ENCODE measurements at regions not wholly inside any gene's neighbourhood (a gene's known extent, or its start where the extent isn't known, plus 50 kb on each side); places are given as distances from the start of the nearest gene placed in this dataset.

DNA sequence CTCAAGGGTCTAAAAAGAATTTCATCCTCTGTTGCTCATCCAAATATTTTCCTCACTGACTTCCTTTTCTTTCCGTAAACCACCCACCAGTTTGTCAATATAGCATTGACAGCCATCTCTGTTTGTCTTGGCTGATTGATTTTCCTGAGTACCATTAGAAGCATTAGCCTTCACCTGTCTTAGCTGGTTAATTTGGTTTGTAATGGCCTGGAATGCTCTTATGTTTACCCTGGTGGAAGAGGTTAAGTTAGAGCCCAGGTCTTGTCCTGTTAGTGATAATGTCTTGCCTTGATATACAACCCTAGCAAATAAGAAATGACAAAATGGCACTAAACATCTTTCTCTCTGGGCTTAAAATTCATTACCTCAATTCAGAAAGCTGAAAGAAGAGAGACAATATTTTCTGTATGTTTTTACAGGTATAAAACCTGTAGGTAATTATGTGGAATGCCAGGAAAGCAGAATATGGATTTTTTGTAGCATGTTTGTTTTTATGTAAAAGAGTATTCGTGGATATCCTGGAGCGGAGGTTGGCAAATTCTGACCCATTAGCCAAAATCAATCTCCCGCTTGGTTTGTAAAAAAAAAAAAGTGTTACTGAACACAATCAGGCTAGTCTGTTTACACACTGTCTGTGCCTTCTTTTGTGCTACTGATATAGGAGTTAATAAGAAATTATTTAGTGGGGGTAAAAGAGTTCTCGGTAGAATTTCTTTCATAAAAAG lies 224.4 kb upstream of the DAAM1 start:
- 90% methylated on average over 5 of the region's 5 CpGs for WGBS
- H3K27ac ChIP-seq (replicated peaks in 1 of 4) = no peak overlapping the region
- no peak overlapping the region for H3K4me3 ChIP-seq
- no peak for DNase-seq (ENCODE audit: extremely low spot score)
- intact Hi-C loops (cut with DNase I) = no loop called here
- H3K9me3 ChIP-seq = no peaks in the 10 kb centered on the region
- H3K4me1 ChIP-seq = no peaks in the 10 kb centered on the region
- TF ChIP-seq EP300 (IDR thresholded peaks at IDR 0.05) (no peak), POLR2AphosphoS5 (IDR thresholded peaks at IDR 0.05) (no peak), POLR2A (IDR thresholded peaks at IDR 0.05; ENCODE audit: low read depth) (no peak)
- TF ChIP-seq, protein P1, sequence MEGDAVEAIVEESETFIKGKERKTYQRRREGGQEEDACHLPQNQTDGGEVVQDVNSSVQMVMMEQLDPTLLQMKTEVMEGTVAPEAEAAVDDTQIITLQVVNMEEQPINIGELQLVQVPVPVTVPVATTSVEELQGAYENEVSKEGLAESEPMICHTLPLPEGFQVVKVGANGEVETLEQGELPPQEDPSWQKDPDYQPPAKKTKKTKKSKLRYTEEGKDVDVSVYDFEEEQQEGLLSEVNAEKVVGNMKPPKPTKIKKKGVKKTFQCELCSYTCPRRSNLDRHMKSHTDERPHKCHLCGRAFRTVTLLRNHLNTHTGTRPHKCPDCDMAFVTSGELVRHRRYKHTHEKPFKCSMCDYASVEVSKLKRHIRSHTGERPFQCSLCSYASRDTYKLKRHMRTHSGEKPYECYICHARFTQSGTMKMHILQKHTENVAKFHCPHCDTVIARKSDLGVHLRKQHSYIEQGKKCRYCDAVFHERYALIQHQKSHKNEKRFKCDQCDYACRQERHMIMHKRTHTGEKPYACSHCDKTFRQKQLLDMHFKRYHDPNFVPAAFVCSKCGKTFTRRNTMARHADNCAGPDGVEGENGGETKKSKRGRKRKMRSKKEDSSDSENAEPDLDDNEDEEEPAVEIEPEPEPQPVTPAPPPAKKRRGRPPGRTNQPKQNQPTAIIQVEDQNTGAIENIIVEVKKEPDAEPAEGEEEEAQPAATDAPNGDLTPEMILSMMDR (IDR thresholded peaks at IDR 0.05) = no peak
- no peaks in the 10 kb centered on the region for H3K27me3 ChIP-seq
- H3K36me3 ChIP-seq = no peaks in the 10 kb centered on the region

DNA sequence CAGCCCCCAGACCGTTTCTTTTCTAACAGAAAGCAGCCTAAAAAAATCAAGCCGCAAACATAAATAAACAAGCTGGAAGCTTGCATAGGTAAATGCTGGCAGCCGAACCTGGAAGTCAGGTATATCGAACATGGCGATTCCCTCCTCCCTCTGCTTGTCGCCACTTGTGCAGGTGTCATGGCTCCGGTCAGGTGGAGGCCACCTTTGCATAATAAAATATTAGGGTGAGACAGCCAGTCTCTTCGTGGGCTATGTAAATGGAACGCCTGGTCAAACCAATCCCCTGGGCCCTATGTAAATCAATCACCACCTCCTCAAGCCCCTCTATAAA lies 223.9 kb upstream of the DAAM1 start:
- Histone ChIP-seq H3K27ac (replicated peaks in 1 of 4) (no peak overlapping the region), H3K4me1 (no peaks in the 10 kb centered on the region), H3K4me3 (no peak overlapping the region), H3K9me3 (no peaks in the 10 kb centered on the region), H3K27me3 (no peaks in the 10 kb centered on the region), H3K36me3 (no peaks in the 10 kb centered on the region)
- DNase-seq (ENCODE audit: extremely low spot score) = no peak
- WGBS = 93% methylated on average over 9 of the region's 9 CpGs
- intact Hi-C loops (cut with DNase I) = no loop called here
- no peak for TF ChIP-seq EP300 (IDR thresholded peaks at IDR 0.05)

DNA sequence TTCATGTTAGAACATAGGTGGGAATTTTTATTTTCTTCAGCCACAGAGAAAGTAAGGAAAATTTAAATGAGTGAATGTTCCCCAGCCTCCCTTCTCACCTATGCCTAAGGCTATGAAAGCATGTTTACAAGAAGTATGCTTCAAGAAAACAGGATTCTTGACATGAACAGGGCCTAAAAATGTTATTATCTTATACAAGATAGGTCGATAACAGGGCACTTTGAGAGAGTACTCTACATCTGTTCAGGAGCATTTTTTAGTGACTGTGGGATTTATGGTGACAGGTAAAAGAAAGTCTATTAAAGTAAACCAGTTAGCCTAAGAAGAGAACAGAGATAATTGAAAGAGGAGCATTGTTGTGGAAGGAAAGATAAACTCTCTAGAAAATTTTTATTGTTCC lies 222.9 kb upstream of the DAAM1 start:
- Histone ChIP-seq H3K36me3 (no peaks in the 10 kb centered on the region), H3K27ac (replicated peaks in 1 of 4) (no peak overlapping the region), H3K4me1 (peaks cover 0 to 6% (median 0%) of the 10 kb centered on the region in 4 donors), H3K27me3 (no peaks in the 10 kb centered on the region), H3K4me3 (no peak overlapping the region), H3K9me3 (no peaks in the 10 kb centered on the region)
- WGBS = 63% methylated on average over 1 of the region's 1 CpG
- DNase-seq (ENCODE audit: extremely low spot score) = no peak
- intact Hi-C loops (cut with DNase I) = no loop called here
- TF ChIP-seq EP300 (IDR thresholded peaks at IDR 0.05) (no peak), POLR2AphosphoS5 (IDR thresholded peaks at IDR 0.05) (no peak), POLR2A (IDR thresholded peaks at IDR 0.05; ENCODE audit: low read depth) (no peak)
- TF ChIP-seq, protein P1 (IDR thresholded peaks at IDR 0.05) = no peak

DNA sequence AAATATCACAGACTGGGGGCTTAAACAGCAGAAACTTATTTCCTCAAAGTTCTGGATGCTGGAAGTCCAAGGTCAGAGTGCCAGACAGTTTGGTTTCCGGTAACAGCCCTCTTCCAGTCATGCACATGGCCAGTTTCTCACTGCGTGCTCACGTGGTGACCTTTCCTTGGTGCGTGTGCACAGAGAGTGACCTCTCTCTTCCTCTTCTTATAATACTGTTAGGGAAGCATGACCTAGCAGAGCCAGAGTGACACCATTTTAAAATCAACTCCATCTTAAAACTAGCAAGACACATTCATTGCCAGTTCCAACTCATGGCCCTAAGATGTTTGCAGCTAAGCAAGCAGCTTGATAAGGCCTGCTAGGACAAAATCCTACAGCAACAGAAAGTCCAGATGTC lies 221.5 kb upstream of the DAAM1 start:
- WGBS = 80% methylated on average over 4 of the region's 4 CpGs
- Histone ChIP-seq H3K27ac (replicated peaks in 1 of 4) (no peak overlapping the region), H3K36me3 (no peaks in the 10 kb centered on the region), H3K4me1 (peaks cover 0 to 6% (median 0%) of the 10 kb centered on the region in 4 donors), H3K27me3 (no peaks in the 10 kb centered on the region), H3K4me3 (no peak overlapping the region), H3K9me3 (no peaks in the 10 kb centered on the region)
- no peak for DNase-seq (ENCODE audit: extremely low spot score)
- TF ChIP-seq EP300 (IDR thresholded peaks at IDR 0.05) (no peak), POLR2AphosphoS5 (IDR thresholded peaks at IDR 0.05) (no peak), POLR2A (IDR thresholded peaks at IDR 0.05; ENCODE audit: low read depth) (no peak)
- TF ChIP-seq, protein P1 (IDR thresholded peaks at IDR 0.05) = no peak
- intact Hi-C loops (cut with DNase I) = no loop called here

DNA sequence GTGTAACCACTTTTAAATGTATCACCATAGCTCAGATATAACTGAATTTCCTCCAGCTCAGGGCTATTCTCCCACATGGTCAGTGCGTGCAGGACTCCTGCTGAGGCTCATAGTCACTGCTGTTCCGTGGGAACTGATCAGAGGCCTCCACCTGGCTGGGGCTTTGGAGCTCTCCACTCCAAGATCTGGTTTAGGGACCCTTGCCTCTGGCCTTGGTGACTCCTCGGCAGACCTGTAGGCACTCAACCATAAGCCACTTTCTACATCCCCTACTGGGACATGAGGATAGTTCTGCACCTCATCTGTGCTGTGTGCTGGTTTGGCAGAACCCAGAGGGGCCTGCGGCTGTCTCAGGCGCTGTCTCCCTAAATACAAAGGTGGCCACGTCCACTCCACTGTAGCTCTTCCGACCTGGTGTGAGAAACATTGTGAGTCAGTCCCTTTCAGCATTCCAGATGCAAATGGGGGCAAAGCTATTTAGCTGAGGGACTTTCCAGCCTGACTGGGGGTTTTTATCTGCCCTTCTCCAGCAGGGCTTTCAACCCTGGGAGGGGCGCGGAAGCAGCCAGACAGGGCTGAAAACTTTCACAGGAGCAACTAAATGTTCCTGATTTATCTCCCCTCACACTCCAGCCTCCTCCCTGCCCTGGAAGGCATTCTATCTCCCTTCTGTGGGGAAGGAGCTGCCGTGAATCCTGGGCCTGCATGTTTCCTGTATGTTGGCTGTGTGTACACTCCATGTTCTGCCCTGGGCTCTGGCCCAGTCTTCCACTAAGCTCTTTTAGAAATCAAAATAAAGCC lies 218.3 kb upstream of the DAAM1 start:
- Histone ChIP-seq H3K9me3 (no peaks in the 10 kb centered on the region), H3K27ac (replicated peaks in 1 of 4) (no peak overlapping the region), H3K27me3 (no peaks in the 10 kb centered on the region), H3K36me3 (no peaks in the 10 kb centered on the region), H3K4me1 (peaks cover 0 to 6% (median 0%) of the 10 kb centered on the region in 4 donors), H3K4me3 (no peak overlapping the region)
- TF ChIP-seq, protein P1 (IDR thresholded peaks at IDR 0.05) = no peak
- TF ChIP-seq POLR2AphosphoS5 (IDR thresholded peaks at IDR 0.05) = no peak
- no peak for TF ChIP-seq POLR2A (IDR thresholded peaks at IDR 0.05; ENCODE audit: low read depth)
- no peak for TF ChIP-seq EP300 (IDR thresholded peaks at IDR 0.05)
- WGBS = 88% methylated on average over 10 of the region's 10 CpGs
- intact Hi-C loops (cut with DNase I) = no loop called here
- DNase-seq (ENCODE audit: extremely low spot score) = no peak
